ENCODE measurements at regions not wholly inside any gene's neighbourhood (a gene's known extent, or its start where the extent isn't known, plus 50 kb on each side); places are given as distances from the start of the nearest gene placed in this dataset.
"Not testable (repeated sequence)": the region's sequence is repeated elsewhere in the genome, so short reads cannot be mapped to it uniquely, and the experiment has no call there.

- Histone ChIP-seq H3K4me1 (ENCODE audit: control insufficient read depth, insufficient read depth, low read length) (no peaks in the 10 kb centered on the region), H3K36me3 (ENCODE audit: control insufficient read depth, insufficient read depth, low read length) (no peaks in the 10 kb centered on the region), H3K27me3 (ENCODE audit: control insufficient read depth, insufficient read depth, low read length) (no peaks in the 10 kb centered on the region), H3K9me3 (ENCODE audit: control insufficient read depth, low read depth, low read length) (no peaks in the 10 kb centered on the region), H3K27ac (ENCODE audit: low read length) (no peak overlapping the region), H3K4me3 (ENCODE audit: low read length) (no peak overlapping the region)
- 80% methylated on average over 1 of the region's 1 CpG for WGBS (ENCODE audit: insufficient coverage, low lambda C conversion rate)
- DNase-seq: no peak
These were observed 139.8 kb downstream of the NEDD1 start for GRCh38 chr12:97046901-97047300.

- H3K4me1 ChIP-seq (ENCODE audit: control insufficient read depth, insufficient read depth, low read length): no peaks in the 10 kb centered on the region
- H3K27me3 ChIP-seq (ENCODE audit: control insufficient read depth, insufficient read depth, low read length): no peaks in the 10 kb centered on the region
- no peaks in the 10 kb centered on the region for H3K9me3 ChIP-seq (ENCODE audit: control insufficient read depth, low read depth, low read length)
- H3K27ac ChIP-seq (ENCODE audit: low read length): no peak overlapping the region
- H3K36me3 ChIP-seq (ENCODE audit: control insufficient read depth, insufficient read depth, low read length): no peaks in the 10 kb centered on the region
- H3K4me3 ChIP-seq (ENCODE audit: low read length): no peak overlapping the region
- DNase-seq: no peak
These were observed 140.3 kb downstream of the NEDD1 start for GRCh38 chr12:97047361-97047760.

GRCh38 chr12:97048421-97049035, 141.5 kb downstream of the NEDD1 start:
- no peaks in the 10 kb centered on the region for H3K9me3 ChIP-seq (ENCODE audit: control insufficient read depth, low read depth, low read length)
- no CpG with 5 or more reads among the region's 4 CpGs for WGBS (ENCODE audit: insufficient coverage, low lambda C conversion rate)
- no peaks in the 10 kb centered on the region for H3K36me3 ChIP-seq (ENCODE audit: control insufficient read depth, insufficient read depth, low read length)
- DNase-seq: no peak
- H3K27me3 ChIP-seq (ENCODE audit: control insufficient read depth, insufficient read depth, low read length): no peaks in the 10 kb centered on the region
- no peak overlapping the region for H3K27ac ChIP-seq (ENCODE audit: low read length)
- H3K4me1 ChIP-seq (ENCODE audit: control insufficient read depth, insufficient read depth, low read length): no peaks in the 10 kb centered on the region
- no peak overlapping the region for H3K4me3 ChIP-seq (ENCODE audit: low read length)

GRCh38 chr12:97050509-97050908, 143.5 kb downstream of the NEDD1 start:
- Histone ChIP-seq H3K27ac (ENCODE audit: low read length) (no peak overlapping the region), H3K4me1 (ENCODE audit: control insufficient read depth, insufficient read depth, low read length) (no peaks in the 10 kb centered on the region), H3K4me3 (ENCODE audit: low read length) (no peak overlapping the region), H3K27me3 (ENCODE audit: control insufficient read depth, insufficient read depth, low read length) (no peaks in the 10 kb centered on the region), H3K9me3 (ENCODE audit: control insufficient read depth, low read depth, low read length) (no peaks in the 10 kb centered on the region), H3K36me3 (ENCODE audit: control insufficient read depth, insufficient read depth, low read length) (no peaks in the 10 kb centered on the region)
- no CpG with 5 or more reads among the region's 5 CpGs for WGBS (ENCODE audit: insufficient coverage, low lambda C conversion rate)
- DNase-seq: no peak

- Histone ChIP-seq H3K36me3 (ENCODE audit: control insufficient read depth, insufficient read depth, low read length) (no peaks in the 10 kb centered on the region), H3K27ac (ENCODE audit: low read length) (no peak overlapping the region), H3K4me3 (ENCODE audit: low read length) (no peak overlapping the region), H3K27me3 (ENCODE audit: control insufficient read depth, insufficient read depth, low read length) (no peaks in the 10 kb centered on the region), H3K9me3 (ENCODE audit: control insufficient read depth, low read depth, low read length) (no peaks in the 10 kb centered on the region), H3K4me1 (ENCODE audit: control insufficient read depth, insufficient read depth, low read length) (no peaks in the 10 kb centered on the region)
- no CpG with 5 or more reads among the region's 2 CpGs for WGBS (ENCODE audit: insufficient coverage, low lambda C conversion rate)
- no peak for DNase-seq
These were observed 144.3 kb downstream of the NEDD1 start for GRCh38 chr12:97051341-97051740.

- Histone ChIP-seq H3K27me3 (ENCODE audit: control insufficient read depth, insufficient read depth, low read length) (no peaks in the 10 kb centered on the region), H3K9me3 (ENCODE audit: control insufficient read depth, low read depth, low read length) (no peaks in the 10 kb centered on the region), H3K36me3 (ENCODE audit: control insufficient read depth, insufficient read depth, low read length) (no peaks in the 10 kb centered on the region), H3K27ac (ENCODE audit: low read length) (no peak overlapping the region), H3K4me1 (ENCODE audit: control insufficient read depth, insufficient read depth, low read length) (no peaks in the 10 kb centered on the region), H3K4me3 (ENCODE audit: low read length) (no peak overlapping the region)
- no peak for DNase-seq
- 92% methylated on average over 1 of the region's 3 CpGs for WGBS (ENCODE audit: insufficient coverage, low lambda C conversion rate)
These were observed 154.1 kb downstream of the NEDD1 start for GRCh38 chr12:97061171-97061570.

GRCh38 chr12:97063292-97063935, 156.4 kb downstream of the NEDD1 start:
- no peaks in the 10 kb centered on the region for H3K9me3 ChIP-seq (ENCODE audit: control insufficient read depth, low read depth, low read length)
- no peak overlapping the region for H3K4me3 ChIP-seq (ENCODE audit: low read length)
- no peaks in the 10 kb centered on the region for H3K27me3 ChIP-seq (ENCODE audit: control insufficient read depth, insufficient read depth, low read length)
- no peak overlapping the region for H3K27ac ChIP-seq (ENCODE audit: low read length)
- no peak for DNase-seq
- no CpG with 5 or more reads among the region's 1 CpG for WGBS (ENCODE audit: insufficient coverage, low lambda C conversion rate)
- no peaks in the 10 kb centered on the region for H3K36me3 ChIP-seq (ENCODE audit: control insufficient read depth, insufficient read depth, low read length)
- H3K4me1 ChIP-seq (ENCODE audit: control insufficient read depth, insufficient read depth, low read length): no peaks in the 10 kb centered on the region

- Histone ChIP-seq H3K27ac (ENCODE audit: low read length) (no peak overlapping the region), H3K9me3 (ENCODE audit: control insufficient read depth, low read depth, low read length) (no peaks in the 10 kb centered on the region), H3K36me3 (ENCODE audit: control insufficient read depth, insufficient read depth, low read length) (no peaks in the 10 kb centered on the region), H3K4me1 (ENCODE audit: control insufficient read depth, insufficient read depth, low read length) (no peaks in the 10 kb centered on the region), H3K4me3 (ENCODE audit: low read length) (no peak overlapping the region), H3K27me3 (ENCODE audit: control insufficient read depth, insufficient read depth, low read length) (no peaks in the 10 kb centered on the region)
- no peak for DNase-seq
- 75% methylated on average over 2 of the region's 6 CpGs for WGBS (ENCODE audit: insufficient coverage, low lambda C conversion rate)
These were observed 168.3 kb downstream of the NEDD1 start for GRCh38 chr12:97075161-97075933.

- H3K27ac ChIP-seq (ENCODE audit: low read length): no peak overlapping the region
- WGBS (ENCODE audit: insufficient coverage, low lambda C conversion rate): 72% methylated on average over 2 of the region's 6 CpGs
These were observed 169.0 kb downstream of the NEDD1 start for GRCh38 chr12:97075934-97076630.

GRCh38 chr12:97076912-97077311, 169.9 kb downstream of the NEDD1 start:
- H3K4me1 ChIP-seq (ENCODE audit: control insufficient read depth, insufficient read depth, low read length); H3K9me3 ChIP-seq (ENCODE audit: control insufficient read depth, low read depth, low read length); H3K27me3 ChIP-seq (ENCODE audit: control insufficient read depth, insufficient read depth, low read length); H3K4me3 ChIP-seq (ENCODE audit: low read length); DNase-seq; H3K36me3 ChIP-seq (ENCODE audit: control insufficient read depth, insufficient read depth, low read length); H3K27ac ChIP-seq (ENCODE audit: low read length): not testable (repeated sequence)
- WGBS (ENCODE audit: insufficient coverage, low lambda C conversion rate): no CpG with 5 or more reads among the region's 9 CpGs

More at GRCh38 chr12:97075934-97076630, 169.0 kb downstream of the NEDD1 start:
- no peak overlapping the region for H3K4me3 ChIP-seq (ENCODE audit: low read length)
- no peaks in the 10 kb centered on the region for H3K4me1 ChIP-seq (ENCODE audit: control insufficient read depth, insufficient read depth, low read length)
- H3K36me3 ChIP-seq (ENCODE audit: control insufficient read depth, insufficient read depth, low read length): no peaks in the 10 kb centered on the region
- no peaks in the 10 kb centered on the region for H3K27me3 ChIP-seq (ENCODE audit: control insufficient read depth, insufficient read depth, low read length)
- DNase-seq: no peak
- H3K9me3 ChIP-seq (ENCODE audit: control insufficient read depth, low read depth, low read length): no peaks in the 10 kb centered on the region

Data from large intestine (tissue), 3 donors.